Glutamatergic neuron (in vitro differentiated cells): ENCODE measurements at regions not wholly inside any gene's neighbourhood (a gene's known extent, or its start where the extent isn't known, plus 50 kb on each side); places are given as distances from the start of the nearest gene placed in this dataset.

Source experiments
- DNase-seq: peaks from one replicate; pipeline ENCODE4 v3.0.0; 2022
- H3K27ac Mint-ChIP-seq: one replicate; pipeline ENCODE4 v1.8.0; 2020; ENCODE audit warnings: mild to moderate bottlenecking, mixed read lengths, inconsistent platforms; ENCODE audit not compliant: unreplicated experiment
- H3K27me3 Mint-ChIP-seq: one replicate; pipeline ENCODE4 v1.8.0; 2020; ENCODE audit warnings: mild to moderate bottlenecking, moderate library complexity, mixed read lengths, inconsistent platforms; ENCODE audit not compliant: unreplicated experiment
- H3K36me3 Mint-ChIP-seq: one replicate; pipeline ENCODE4 v1.8.0; 2020; ENCODE audit warnings: mild to moderate bottlenecking, mixed read lengths, inconsistent platforms; ENCODE audit not compliant: unreplicated experiment
- H3K4me1 Mint-ChIP-seq: one replicate; pipeline ENCODE4 v1.8.0; 2020; ENCODE audit warnings: mild to moderate bottlenecking, low read depth, mixed read lengths, inconsistent platforms; ENCODE audit not compliant: unreplicated experiment
- H3K4me3 Mint-ChIP-seq: one replicate; pipeline ENCODE4 v1.8.0; 2020; ENCODE audit warnings: mild to moderate bottlenecking, mixed read lengths, inconsistent platforms; ENCODE audit not compliant: unreplicated experiment
- H3K9me3 Mint-ChIP-seq: one replicate; pipeline ENCODE4 v1.8.0; 2020; ENCODE audit warnings: mild to moderate bottlenecking, moderate library complexity, mixed read lengths, inconsistent platforms; ENCODE audit not compliant: unreplicated experiment
- TF ChIP-seq, protein P1 (sequence below): fragments of 200-600 bp; sonication (generic); IDR thresholded peaks from one replicate; pipeline ENCODE4 v1.5.0; 2021; ENCODE audit not compliant: partially characterized antibody, unreplicated experiment

DNA sequence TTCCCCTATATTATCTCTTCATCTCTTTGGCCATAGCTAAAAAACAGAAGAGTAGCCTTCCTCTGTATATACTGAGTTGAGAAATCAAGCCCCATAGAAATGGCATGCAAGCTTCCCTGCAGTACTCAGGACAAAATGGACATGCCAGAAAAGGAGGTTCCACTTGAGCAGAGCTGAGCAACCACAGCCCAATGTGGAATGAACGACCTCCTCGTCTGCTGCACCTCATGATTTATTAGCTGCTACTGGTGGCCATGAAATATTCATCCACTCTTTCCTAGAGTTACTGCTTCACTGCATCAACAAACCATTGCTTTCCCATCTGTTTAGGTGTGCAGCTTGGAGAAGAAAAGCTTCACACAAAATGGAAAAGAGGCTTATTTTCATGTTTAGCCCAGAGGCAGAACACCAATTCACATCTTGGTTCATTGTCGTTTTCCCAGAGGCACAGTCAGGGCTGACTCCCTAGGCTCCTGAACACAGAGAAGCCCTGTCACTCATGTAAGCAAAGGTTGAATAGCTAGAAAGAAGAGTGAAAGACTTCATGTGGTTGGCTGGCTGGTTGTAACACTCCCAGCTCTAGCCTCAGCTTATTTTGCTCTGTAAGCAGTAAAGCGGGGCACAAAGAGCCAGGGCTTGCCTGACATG, 148.0 kb downstream of the TSEN15 start:
- Mint-ChIP-seq H3K27ac (no peak overlapping the region), H3K4me1 (peaks cover 7% of the 10 kb centered on the region), H3K9me3 (peaks cover 4% of the 10 kb centered on the region), H3K27me3 (peaks cover 2% of the 10 kb centered on the region), H3K36me3 (no peaks in the 10 kb centered on the region), H3K4me3 (no peak overlapping the region)
- DNase-seq = no peak
- TF ChIP-seq, protein P1, sequence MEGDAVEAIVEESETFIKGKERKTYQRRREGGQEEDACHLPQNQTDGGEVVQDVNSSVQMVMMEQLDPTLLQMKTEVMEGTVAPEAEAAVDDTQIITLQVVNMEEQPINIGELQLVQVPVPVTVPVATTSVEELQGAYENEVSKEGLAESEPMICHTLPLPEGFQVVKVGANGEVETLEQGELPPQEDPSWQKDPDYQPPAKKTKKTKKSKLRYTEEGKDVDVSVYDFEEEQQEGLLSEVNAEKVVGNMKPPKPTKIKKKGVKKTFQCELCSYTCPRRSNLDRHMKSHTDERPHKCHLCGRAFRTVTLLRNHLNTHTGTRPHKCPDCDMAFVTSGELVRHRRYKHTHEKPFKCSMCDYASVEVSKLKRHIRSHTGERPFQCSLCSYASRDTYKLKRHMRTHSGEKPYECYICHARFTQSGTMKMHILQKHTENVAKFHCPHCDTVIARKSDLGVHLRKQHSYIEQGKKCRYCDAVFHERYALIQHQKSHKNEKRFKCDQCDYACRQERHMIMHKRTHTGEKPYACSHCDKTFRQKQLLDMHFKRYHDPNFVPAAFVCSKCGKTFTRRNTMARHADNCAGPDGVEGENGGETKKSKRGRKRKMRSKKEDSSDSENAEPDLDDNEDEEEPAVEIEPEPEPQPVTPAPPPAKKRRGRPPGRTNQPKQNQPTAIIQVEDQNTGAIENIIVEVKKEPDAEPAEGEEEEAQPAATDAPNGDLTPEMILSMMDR = no peak

DNA sequence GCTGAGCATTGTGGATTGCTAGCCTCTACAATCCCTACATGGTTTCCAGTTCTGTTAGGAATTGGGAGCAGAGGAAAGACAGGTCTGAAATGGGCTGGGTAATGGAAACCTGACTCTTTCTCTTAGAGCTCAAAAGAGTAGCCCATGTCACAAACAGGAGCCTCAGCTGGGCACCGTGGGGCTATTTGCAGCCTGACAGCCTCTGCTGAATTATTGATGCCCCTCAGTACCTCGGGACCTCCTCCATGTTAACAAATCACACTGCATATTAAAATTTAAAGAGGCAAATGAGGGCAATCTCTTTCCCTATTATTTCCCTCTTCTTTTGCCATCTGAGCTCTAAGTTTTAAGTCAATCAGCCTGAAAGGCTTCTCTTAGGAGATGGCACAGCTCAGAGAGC, 157.1 kb downstream of the TSEN15 start:
- H3K27ac Mint-ChIP-seq = peak overlapping the region; percentile 72

DNA sequence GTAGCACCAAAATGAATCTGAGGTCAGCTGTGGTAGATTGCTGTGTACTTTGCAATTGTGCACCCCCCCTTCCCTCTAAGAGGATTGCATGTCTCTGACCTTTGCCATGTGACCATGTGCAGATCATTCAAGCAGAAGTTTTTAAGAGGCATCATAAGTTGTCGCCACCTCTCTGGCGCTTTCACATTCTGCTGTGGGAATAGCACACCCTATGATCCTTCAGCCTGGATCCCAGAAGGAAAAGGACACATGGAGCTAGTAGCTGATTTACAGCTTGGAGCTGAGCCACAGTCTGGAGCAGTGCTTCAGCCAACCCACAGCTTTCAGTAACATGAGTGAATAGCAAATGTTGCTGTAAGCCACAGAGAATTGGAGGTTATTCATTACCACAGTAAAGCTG, 158.5 kb downstream of the TSEN15 start:
- H3K9me3 Mint-ChIP-seq = peaks cover 2% of the 10 kb centered on the region
- H3K36me3 Mint-ChIP-seq = no peaks in the 10 kb centered on the region
- no peak overlapping the region for H3K27ac Mint-ChIP-seq
- TF ChIP-seq, protein P1 = no peak
- H3K4me3 Mint-ChIP-seq = no peak overlapping the region
- H3K27me3 Mint-ChIP-seq = peaks cover 5% of the 10 kb centered on the region
- H3K4me1 Mint-ChIP-seq = peaks cover 9% of the 10 kb centered on the region
- no peak for DNase-seq

More for the DNA sequence above, 157.1 kb downstream of the TSEN15 start:
- Mint-ChIP-seq H3K4me1 (peaks cover 9% of the 10 kb centered on the region), H3K4me3 (peak overlapping the region; percentile 13), H3K9me3 (peaks cover 2% of the 10 kb centered on the region), H3K27me3 (peaks cover 2% of the 10 kb centered on the region), H3K36me3 (no peaks in the 10 kb centered on the region)
- DNase-seq = peak; percentile 57
- TF ChIP-seq, protein P1 = no peak

DNA sequence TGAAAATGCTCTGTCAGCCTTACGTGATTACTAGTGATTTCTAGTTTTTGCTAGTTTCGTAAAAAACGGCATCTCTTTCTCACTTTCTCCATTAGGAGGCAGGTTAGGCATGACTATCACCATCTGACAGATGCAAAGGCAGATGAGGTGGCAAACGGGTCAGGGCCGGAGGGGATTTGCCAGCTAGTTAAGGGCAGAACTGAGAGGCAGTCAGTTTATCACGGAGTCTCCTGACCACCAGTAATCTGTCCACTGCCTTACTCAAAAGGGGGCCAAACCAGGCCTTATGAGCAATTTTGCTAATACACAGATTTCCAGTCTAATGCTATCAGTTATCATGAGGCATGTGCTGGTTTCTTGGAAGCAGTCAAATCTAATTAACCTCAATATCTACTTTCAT, 159.3 kb downstream of the TSEN15 start:
- peaks cover 2% of the 10 kb centered on the region for H3K9me3 Mint-ChIP-seq
- H3K4me3 Mint-ChIP-seq = no peak overlapping the region
- no peaks in the 10 kb centered on the region for H3K36me3 Mint-ChIP-seq
- DNase-seq = no peak
- peaks cover 12% of the 10 kb centered on the region for H3K4me1 Mint-ChIP-seq
- peaks cover 5% of the 10 kb centered on the region for H3K27me3 Mint-ChIP-seq
- peak overlapping the region; percentile 6 for H3K27ac Mint-ChIP-seq
- TF ChIP-seq, protein P1 = peak; percentile 11

DNA sequence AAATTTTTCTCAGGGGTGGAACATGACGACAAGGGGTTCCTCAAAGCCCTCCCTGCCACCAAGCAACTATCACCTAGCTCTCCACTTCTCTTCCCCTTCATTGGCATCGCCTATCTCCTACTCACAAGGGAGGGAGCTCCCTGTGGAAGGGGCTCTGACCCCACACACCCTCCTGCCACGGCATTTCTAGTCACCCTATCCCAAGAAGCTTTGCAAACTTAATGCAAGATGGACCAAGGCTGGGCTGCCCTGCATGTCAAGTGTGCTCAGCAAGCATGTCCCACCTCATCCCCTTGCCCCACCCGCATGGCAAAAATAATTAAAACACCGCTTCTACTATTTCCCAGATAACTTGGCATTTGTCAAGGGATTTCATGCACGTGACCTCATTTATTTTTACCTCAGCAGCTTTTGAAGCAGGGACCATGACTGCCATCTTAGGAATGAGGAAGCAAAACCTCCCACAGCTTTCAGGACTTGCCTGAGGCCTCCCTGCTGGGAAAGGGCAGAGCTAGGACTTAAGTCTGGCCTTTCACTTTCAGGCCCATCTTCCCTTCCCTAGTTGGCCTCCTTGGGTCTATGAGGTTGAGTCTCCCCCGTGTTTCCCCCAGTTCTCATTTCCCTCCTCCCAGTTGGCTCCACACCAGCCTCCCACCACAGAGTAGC, 161.3 kb downstream of the TSEN15 start:
- peaks cover 1% of the 10 kb centered on the region for H3K9me3 Mint-ChIP-seq
- H3K27me3 Mint-ChIP-seq = peaks cover 5% of the 10 kb centered on the region
- no peak overlapping the region for H3K27ac Mint-ChIP-seq
- no peak for DNase-seq
- no peak overlapping the region for H3K4me3 Mint-ChIP-seq
- TF ChIP-seq, protein P1 = no peak
- H3K36me3 Mint-ChIP-seq = no peaks in the 10 kb centered on the region
- H3K4me1 Mint-ChIP-seq = peaks cover 15% of the 10 kb centered on the region
